ENCODE measurements at regions not wholly inside any gene's neighbourhood (a gene's known extent, or its start where the extent isn't known, plus 50 kb on each side); places are given as distances from the start of the nearest gene placed in this dataset.

DNA sequence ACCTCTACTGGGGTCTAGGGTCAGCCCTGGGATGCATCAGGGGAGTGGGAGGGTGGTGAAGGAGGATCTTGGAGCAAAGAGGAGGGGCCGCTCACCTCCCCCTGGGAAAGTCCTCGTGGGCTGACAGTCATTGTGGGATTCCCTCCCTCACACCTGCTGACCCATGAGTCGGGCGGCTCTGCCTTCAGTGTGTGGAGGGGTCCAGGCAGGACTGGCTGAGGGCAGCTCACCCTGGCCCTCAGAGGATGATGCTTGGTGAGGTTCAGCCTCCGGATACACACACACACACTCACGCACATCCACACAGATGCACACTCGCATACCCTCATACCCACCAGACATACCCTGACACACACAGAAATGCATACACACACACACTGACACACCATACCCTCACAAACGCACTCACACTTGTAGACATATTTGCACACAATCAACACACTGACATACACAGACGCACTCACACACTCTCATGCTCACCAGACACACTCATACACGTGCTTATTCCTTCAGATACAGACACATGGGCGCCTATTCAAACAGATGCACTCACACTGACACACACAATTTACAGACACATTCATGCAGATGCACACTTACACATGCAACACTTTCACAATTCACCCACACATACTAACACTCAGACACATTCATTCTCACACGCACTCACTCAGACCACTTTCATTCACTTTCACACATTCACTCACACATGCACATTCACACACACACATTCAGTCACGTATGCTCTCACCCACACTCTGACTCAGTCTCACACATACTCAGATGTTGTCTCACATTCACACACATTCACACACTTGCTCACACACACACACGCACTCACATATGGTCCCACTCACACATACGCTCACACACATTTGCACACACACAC, 105.1 kb upstream of the RPL38 start:
- DNase-seq (ENCODE audit: extremely low spot score) = no peak
- no peak for TF ChIP-seq CTCF (IDR thresholded peaks at IDR 0.05; ENCODE audit: control extremely low read depth, extremely low read depth, low read depth, missing control alignments)
- POLR2A ChIA-PET = no interaction called here
- CTCF ChIA-PET = no interaction called here

- CTCF ChIA-PET = interaction anchor here (1.5 kb wide), 1 partner anchor 15 kb away, joined by 4 read pairs; no protein-coding TSS in a partner anchor
- no peak for TF ChIP-seq CTCF (IDR thresholded peaks at IDR 0.05; ENCODE audit: control extremely low read depth, extremely low read depth, low read depth, missing control alignments)
- no peak for DNase-seq (ENCODE audit: extremely low spot score)
- POLR2A ChIA-PET = no interaction called here
These were observed 103.8 kb upstream of the RPL38 start for GRCh38 chr17:74099442-74100340.

DNA sequence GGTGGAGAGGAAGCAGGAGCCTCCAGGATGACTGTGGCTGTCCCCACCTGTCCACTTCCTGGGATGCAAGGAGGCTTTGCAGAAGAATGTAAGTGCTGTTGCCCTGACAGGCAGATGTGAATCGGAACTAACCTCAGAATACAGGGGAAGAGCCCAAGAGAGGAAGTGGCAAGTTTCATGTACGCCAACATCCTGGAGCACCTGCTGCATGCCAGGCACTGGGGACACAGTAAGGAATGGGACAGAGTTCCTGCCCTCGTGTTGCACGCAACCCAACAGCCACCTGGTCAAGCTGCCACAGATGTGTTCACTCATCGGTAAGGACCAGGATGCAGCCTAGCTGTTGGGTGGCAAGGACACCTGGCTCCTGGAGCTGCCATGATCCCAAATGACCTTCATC, 98.6 kb upstream of the RPL38 start:
- TF ChIP-seq CTCF (IDR thresholded peaks at IDR 0.05; ENCODE audit: control extremely low read depth, extremely low read depth, low read depth, missing control alignments) = no peak
- POLR2A ChIA-PET = no interaction called here
- no peak for DNase-seq (ENCODE audit: extremely low spot score)
- CTCF ChIA-PET = no interaction called here

- ChIA-PET POLR2A (no interaction called here), CTCF (interaction anchor here (1.3 kb wide), 1 partner anchor 17 kb away, joined by 6 read pairs; no protein-coding TSS in a partner anchor)
- no peak for DNase-seq (ENCODE audit: extremely low spot score)
- TF ChIP-seq CTCF (IDR thresholded peaks at IDR 0.05; ENCODE audit: control extremely low read depth, extremely low read depth, low read depth, missing control alignments) = no peak
These were observed 96.4 kb upstream of the RPL38 start for GRCh38 chr17:74107107-74107506.

GRCh38 chr17:74108126-74108705, 95.3 kb upstream of the RPL38 start:
- no peak for DNase-seq (ENCODE audit: extremely low spot score)
- TF ChIP-seq CTCF (IDR thresholded peaks at IDR 0.05; ENCODE audit: control extremely low read depth, extremely low read depth, low read depth, missing control alignments) = no peak
- POLR2A ChIA-PET = no interaction called here
- CTCF ChIA-PET = interaction anchor here (1.3 kb wide), 1 partner anchor 18 kb away, joined by 6 read pairs; no protein-coding TSS in a partner anchor

DNA sequence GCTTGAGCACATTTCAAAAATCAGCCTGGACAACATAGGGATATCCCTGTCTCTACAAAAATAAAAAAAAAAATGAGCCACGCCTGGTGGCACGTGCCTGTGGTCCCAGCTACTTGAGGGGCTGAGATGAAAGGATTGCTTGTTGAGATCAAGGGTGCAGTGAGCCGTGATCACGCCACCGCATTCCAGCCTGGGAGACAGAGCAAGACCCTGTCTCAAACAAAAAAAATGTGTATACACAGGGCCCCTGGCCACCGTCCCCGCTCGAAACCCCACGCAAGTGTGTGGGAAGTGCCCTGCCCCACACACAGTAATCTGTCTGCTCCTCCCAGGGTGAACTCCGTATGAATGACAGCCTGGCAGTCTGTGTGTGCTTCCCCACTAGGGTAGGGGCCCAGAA, 93.0 kb upstream of the RPL38 start:
- no peak for TF ChIP-seq CTCF (IDR thresholded peaks at IDR 0.05; ENCODE audit: control extremely low read depth, extremely low read depth, low read depth, missing control alignments)
- POLR2A ChIA-PET = no interaction called here
- CTCF ChIA-PET = interaction anchor here (2.2 kb wide), 1 partner anchor 20 kb away, joined by 6 read pairs; no protein-coding TSS in a partner anchor
- DNase-seq (ENCODE audit: extremely low spot score) = no peak

Measured in GM10248 (cell line).